Right lobe of liver (tissue), 6 donors: ENCODE measurements at regions not wholly inside any gene's neighbourhood (a gene's known extent, or its start where the extent isn't known, plus 50 kb on each side); places are given as distances from the start of the nearest gene placed in this dataset.

Experiments used
- ATAC-seq, 4 donors: fragments of 200-7000 bp; cut with Tn5 transposase; one replicate each; pipeline ENCODE4 v1.9.1; 2020; ENCODE audit warnings: mild to moderate bottlenecking in 4 of 4, moderate library complexity in 4 of 4
- DNase-seq, 3 donors: peaks; one replicate each; pipeline ENCODE4 v3.0.0-alpha.2; 2020
- H3K27ac ChIP-seq, 3 donors: fragments of 200-600 bp; one replicate each; pipeline ENCODE4 v1.8.0; 2022
- H3K27me3 ChIP-seq, 2 donors: fragments of 200-600 bp; one replicate each; pipeline ENCODE4 v1.8.0; 2022
- H3K36me3 ChIP-seq, 4 donors: fragments of 200-600 bp; sonication (generic) in 1 of 4; one replicate each; pipeline versions ENCODE4 v1.5.1 to v1.8.0; 2017 to 2022; ENCODE audit warnings: control low read depth in 1 of 4
- H3K4me1 ChIP-seq, 4 donors: fragments of 200-600 bp; sonication (generic) in 1 of 4; one replicate each; pipeline versions ENCODE4 v1.5.1 to v1.8.0; 2017 to 2022; ENCODE audit warnings: control low read depth in 1 of 4
- H3K4me3 ChIP-seq, 3 donors: fragments of 200-600 bp; one replicate each; pipeline ENCODE4 v1.8.0; 2022
- H3K9me3 ChIP-seq, 4 donors: fragments of 200-600 bp; sonication (generic) in 1 of 4; one replicate each; pipeline versions ENCODE4 v1.5.1 to v1.8.0; 2017 to 2022; ENCODE audit warnings: control low read depth in 1 of 4
- POLR2A ChIP-seq: fragments of 450-650 bp; IDR thresholded peaks from one replicate; pipeline ENCODE4 v1.6.1; 2017; ENCODE audit warnings: antibody characterized with exemption, mild to moderate bottlenecking
- WGBS: methylation state at CpG from one replicate; pipeline ENCODE4 v1.1.6; 2018; ENCODE audit warnings: low coverage, low lambda C conversion rate; ENCODE audit not compliant: insufficient coverage; ENCODE audit errors: missing lambda C conversion rate; 5-methylcytosine and 5-hydroxymethylcytosine counted together
- intact Hi-C, 2 donors: fragments of 100-400 bp; cut with DNase I; formaldehyde crosslinking; loops; one replicate each; pipeline versions ENCODE4 v1.11.2 to v1.14.1; 2022
- TF ChIP-seq, protein P1 (sequence below), 4 donors: fragments of 200-600 bp in 3 of 4; fragments of 450-650 bp in 1 of 4; IDR thresholded peaks; one replicate each; pipeline versions ENCODE4 v1.5.1 to v1.8.0; 2016 to 2022; ENCODE audit warnings: antibody characterized with exemption in 4 of 4, mild to moderate bottlenecking in 2 of 4
- donor health status: DM: no; HTN: yes; CAD: no.
- donor health status: DM: no; HTN: no; CAD: no.
- donor health status: DM: no; HTN: no; CAD: no.
- donor health status: DM: no; HTN: yes; CAD: no.
- donor health status: DM: no; HTN: yes; CAD: no.

- WGBS = 50% methylated on average over 1 of the region's 2 CpGs
- TF ChIP-seq, protein P1, sequence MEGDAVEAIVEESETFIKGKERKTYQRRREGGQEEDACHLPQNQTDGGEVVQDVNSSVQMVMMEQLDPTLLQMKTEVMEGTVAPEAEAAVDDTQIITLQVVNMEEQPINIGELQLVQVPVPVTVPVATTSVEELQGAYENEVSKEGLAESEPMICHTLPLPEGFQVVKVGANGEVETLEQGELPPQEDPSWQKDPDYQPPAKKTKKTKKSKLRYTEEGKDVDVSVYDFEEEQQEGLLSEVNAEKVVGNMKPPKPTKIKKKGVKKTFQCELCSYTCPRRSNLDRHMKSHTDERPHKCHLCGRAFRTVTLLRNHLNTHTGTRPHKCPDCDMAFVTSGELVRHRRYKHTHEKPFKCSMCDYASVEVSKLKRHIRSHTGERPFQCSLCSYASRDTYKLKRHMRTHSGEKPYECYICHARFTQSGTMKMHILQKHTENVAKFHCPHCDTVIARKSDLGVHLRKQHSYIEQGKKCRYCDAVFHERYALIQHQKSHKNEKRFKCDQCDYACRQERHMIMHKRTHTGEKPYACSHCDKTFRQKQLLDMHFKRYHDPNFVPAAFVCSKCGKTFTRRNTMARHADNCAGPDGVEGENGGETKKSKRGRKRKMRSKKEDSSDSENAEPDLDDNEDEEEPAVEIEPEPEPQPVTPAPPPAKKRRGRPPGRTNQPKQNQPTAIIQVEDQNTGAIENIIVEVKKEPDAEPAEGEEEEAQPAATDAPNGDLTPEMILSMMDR (IDR thresholded peaks at IDR 0.05) = no peak
- no peak for TF ChIP-seq POLR2A
- Histone ChIP-seq H3K4me1 (no peaks in the 10 kb centered on the region), H3K36me3 (no peaks in the 10 kb centered on the region), H3K9me3 (no peaks in the 10 kb centered on the region), H3K27me3 (peaks cover 0 to 8% of the 10 kb centered on the region in 2 donors), H3K27ac (no peak overlapping the region), H3K4me3 (no peak overlapping the region)
- intact Hi-C loops = no loop called here
- ATAC-seq = no peak
- no peak for DNase-seq
Measured at GRCh38 chr17:5888811-5889210, 181.4 kb upstream of the WSCD1 start.

- WGBS = 42% methylated on average over 3 of the region's 3 CpGs
- no peaks in the 10 kb centered on the region for H3K36me3 ChIP-seq
- ATAC-seq = no peak
- H3K27ac ChIP-seq = no peak overlapping the region
- no peaks in the 10 kb centered on the region for H3K9me3 ChIP-seq
- no peak for TF ChIP-seq POLR2A
- TF ChIP-seq, protein P1 (IDR thresholded peaks at IDR 0.05) = no peak
- H3K4me1 ChIP-seq = no peaks in the 10 kb centered on the region
- H3K27me3 ChIP-seq = peaks cover 0 to 8% of the 10 kb centered on the region in 2 donors
- H3K4me3 ChIP-seq = no peak overlapping the region
- intact Hi-C loops = no loop called here
- no peak for DNase-seq
Measured at GRCh38 chr17:5892921-5893675, 177.1 kb upstream of the WSCD1 start.

DNA sequence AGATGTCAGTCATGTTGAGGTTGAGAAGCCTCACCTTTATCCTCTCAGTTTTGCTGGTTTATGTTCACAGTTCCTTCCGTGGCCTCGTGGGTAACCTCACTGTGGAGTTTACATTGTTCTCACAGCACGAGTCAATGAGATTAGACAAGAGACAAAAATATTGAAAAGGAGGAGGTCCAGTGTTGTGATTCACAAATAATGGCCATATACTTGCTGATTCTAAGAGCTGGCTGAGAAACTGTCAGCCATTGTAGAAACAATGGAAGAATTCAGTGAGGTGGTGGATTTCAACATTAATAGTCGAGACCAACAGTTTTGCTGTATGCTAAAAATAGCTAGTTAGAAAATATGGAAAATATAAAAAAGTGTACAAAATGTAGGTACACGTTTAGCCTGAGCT lies 176.4 kb upstream of the WSCD1 start:
- 25% methylated on average over 5 of the region's 5 CpGs for WGBS
- no peak overlapping the region for H3K4me3 ChIP-seq
- H3K4me1 ChIP-seq = no peaks in the 10 kb centered on the region
- intact Hi-C loops = no loop called here
- TF ChIP-seq, protein P1 (IDR thresholded peaks at IDR 0.05) = no peak
- no peak for TF ChIP-seq POLR2A
- H3K9me3 ChIP-seq = no peaks in the 10 kb centered on the region
- H3K27ac ChIP-seq = no peak overlapping the region
- H3K36me3 ChIP-seq = no peaks in the 10 kb centered on the region
- peaks cover 0 to 8% of the 10 kb centered on the region in 2 donors for H3K27me3 ChIP-seq
- ATAC-seq = no peak
- peak in 1 of 3 donors; percentile 1 for DNase-seq

GRCh38 chr17:5895276-5895675 lies 174.9 kb upstream of the WSCD1 start:
- intact Hi-C loops = no loop called here
- TF ChIP-seq POLR2A = no peak
- TF ChIP-seq, protein P1 (IDR thresholded peaks at IDR 0.05) = no peak
- peaks cover 0 to 8% of the 10 kb centered on the region in 2 donors for H3K27me3 ChIP-seq
- ATAC-seq = no peak
- H3K4me1 ChIP-seq = no peaks in the 10 kb centered on the region
- WGBS = 59% methylated on average over 5 of the region's 6 CpGs
- H3K4me3 ChIP-seq = no peak overlapping the region
- no peak overlapping the region for H3K27ac ChIP-seq
- H3K36me3 ChIP-seq = no peaks in the 10 kb centered on the region
- no peak for DNase-seq
- no peaks in the 10 kb centered on the region for H3K9me3 ChIP-seq
